ENCODE measurements at regions not wholly inside any gene's neighbourhood (a gene's known extent, or its start where the extent isn't known, plus 50 kb on each side); places are given as distances from the start of the nearest gene placed in this dataset. TPM values are rescaled to one million over a fixed set of nuclear protein-coding genes. Genes with fewer than 3 reads are reported as not detected.

DNA sequence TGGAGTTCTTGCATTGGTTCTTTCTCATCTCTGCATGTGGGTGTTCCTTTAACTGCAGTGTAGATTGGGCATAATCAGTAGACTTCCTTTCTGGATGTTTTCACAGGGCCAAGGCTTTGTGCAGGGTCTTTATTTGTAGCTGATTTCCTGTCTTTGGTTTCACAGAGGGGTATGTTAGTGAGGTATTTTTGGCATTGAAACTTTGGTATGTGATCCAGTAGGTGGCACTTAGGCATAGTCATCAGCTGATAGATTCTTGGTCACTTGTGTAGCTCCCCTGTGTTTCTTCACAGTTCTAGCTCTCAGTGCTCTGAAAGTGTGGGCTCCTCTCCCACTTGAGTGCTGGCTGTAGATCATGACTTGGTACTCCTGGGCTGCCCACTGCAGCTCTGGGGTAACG is 52.7 kb upstream of the LMO3 start (continued):
- TF ChIP-seq, protein P1, sequence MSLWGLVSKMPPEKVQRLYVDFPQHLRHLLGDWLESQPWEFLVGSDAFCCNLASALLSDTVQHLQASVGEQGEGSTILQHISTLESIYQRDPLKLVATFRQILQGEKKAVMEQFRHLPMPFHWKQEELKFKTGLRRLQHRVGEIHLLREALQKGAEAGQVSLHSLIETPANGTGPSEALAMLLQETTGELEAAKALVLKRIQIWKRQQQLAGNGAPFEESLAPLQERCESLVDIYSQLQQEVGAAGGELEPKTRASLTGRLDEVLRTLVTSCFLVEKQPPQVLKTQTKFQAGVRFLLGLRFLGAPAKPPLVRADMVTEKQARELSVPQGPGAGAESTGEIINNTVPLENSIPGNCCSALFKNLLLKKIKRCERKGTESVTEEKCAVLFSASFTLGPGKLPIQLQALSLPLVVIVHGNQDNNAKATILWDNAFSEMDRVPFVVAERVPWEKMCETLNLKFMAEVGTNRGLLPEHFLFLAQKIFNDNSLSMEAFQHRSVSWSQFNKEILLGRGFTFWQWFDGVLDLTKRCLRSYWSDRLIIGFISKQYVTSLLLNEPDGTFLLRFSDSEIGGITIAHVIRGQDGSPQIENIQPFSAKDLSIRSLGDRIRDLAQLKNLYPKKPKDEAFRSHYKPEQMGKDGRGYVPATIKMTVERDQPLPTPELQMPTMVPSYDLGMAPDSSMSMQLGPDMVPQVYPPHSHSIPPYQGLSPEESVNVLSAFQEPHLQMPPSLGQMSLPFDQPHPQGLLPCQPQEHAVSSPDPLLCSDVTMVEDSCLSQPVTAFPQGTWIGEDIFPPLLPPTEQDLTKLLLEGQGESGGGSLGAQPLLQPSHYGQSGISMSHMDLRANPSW (CRISPR knock-in tag; conservative IDR thresholded peaks at IDR 0.05; ENCODE audit: low read depth), result no peak
- TF ChIP-seq GABPB1 (CRISPR knock-in tag; IDR thresholded peaks at IDR 0.05), result no peak
- no peak for TF ChIP-seq CREM (CRISPR knock-in tag; IDR thresholded peaks at IDR 0.05)
- TF ChIP-seq, protein P2, sequence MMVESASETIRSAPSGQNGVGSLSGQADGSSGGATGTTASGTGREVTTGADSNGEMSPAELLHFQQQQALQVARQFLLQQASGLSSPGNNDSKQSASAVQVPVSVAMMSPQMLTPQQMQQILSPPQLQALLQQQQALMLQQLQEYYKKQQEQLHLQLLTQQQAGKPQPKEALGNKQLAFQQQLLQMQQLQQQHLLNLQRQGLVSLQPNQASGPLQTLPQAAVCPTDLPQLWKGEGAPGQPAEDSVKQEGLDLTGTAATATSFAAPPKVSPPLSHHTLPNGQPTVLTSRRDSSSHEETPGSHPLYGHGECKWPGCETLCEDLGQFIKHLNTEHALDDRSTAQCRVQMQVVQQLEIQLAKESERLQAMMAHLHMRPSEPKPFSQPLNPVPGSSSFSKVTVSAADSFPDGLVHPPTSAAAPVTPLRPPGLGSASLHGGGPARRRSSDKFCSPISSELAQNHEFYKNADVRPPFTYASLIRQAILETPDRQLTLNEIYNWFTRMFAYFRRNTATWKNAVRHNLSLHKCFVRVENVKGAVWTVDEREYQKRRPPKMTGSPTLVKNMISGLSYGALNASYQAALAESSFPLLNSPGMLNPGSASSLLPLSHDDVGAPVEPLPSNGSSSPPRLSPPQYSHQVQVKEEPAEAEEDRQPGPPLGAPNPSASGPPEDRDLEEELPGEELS (CRISPR knock-in tag; IDR thresholded peaks at IDR 0.05), result no peak
- TF ChIP-seq NFE2L1 (CRISPR knock-in tag; IDR thresholded peaks at IDR 0.05), result no peak

Small RNA genes in the stretch of these regions (microRNA-seq; reads per million reads assigned to microRNA genes)
- gene MIR3974 (ENCODE audit: borderline number of aligned reads), result not detected
